ENCODE measurements at regions not wholly inside any gene's neighbourhood (a gene's known extent, or its start where the extent isn't known, plus 50 kb on each side); places are given as distances from the start of the nearest gene placed in this dataset.
A peak's percentile ranks its signal among the peaks of the same experiment; 100 is the strongest.

DNA sequence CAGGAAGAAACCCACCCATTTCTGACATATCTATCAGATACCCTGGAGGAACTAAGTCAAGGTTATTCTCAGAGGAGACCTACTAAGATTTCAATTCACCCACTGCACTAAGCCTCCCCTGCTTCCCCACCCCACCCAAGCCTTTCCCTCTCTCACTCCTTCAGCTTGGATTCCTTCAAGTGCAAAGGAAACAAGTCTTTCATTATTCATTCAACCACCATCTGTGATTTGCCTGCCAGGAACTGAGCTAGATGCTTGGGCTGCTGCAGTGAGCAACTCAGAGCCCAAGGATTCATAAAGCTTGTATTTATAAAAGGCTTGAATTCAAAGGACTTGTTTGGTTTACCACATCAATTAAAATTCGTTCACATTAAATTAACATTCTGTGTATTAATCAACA lies 161.3 kb downstream of the GXYLT1 start:
- no peak for DNase-seq (ENCODE audit: low read depth)

DNA sequence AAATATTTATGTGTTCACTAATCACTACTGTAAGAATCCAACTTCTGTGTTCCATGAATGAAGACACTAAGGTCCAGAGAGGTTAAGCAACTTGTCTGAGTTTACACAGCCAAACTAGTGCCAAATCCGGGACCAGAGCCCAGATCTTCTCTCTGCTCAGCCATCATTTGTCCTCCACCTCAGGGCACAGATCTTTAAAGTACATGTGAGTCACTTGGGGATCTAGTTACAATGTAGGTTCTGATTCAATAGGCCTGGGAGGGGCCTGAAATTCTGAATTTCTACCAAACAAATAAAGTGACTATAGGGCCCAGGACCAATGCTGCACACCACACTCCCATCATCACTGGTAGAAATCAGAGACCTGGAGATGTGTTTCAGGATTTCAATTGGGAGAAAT lies 162.9 kb downstream of the GXYLT1 start:
- DNase-seq (ENCODE audit: low read depth) = no peak

DNA sequence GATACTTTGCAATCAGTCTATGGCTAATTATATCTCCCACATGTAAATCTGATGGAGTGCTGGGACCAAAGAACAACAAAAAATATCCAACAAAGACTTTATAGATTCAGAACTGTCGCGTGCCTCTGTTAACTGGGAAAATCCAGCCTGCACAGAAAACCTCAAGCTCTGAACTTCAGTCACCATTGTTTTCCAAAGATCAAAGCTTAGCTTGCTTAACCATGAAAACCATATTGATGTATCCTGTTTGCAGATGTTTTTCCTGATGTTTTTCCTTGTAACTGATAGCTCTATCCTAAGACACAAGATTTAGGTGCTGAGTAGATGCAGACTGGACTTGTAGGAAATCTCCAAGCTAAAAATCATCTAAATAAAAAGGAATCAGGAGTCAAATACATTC lies 163.7 kb downstream of the GXYLT1 start:
- no peak for DNase-seq (ENCODE audit: low read depth)

DNA sequence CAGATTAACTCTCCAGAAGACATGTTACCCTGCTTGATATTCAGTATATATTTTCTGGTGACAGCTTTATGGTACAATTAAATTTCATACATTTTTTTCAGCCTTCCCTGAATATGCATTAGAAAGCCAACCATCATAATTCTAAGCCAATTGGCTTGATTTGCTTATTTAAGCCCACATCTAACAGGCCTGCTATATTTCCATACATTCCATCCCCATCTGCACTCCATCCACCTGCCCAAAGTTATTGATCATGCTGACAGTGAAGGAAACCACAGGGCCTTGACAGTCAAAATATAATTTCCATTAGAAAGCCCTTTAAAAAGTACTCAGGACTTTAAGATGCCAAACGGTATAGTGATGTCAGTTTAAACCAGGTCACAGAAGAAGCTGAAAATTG lies 164.3 kb downstream of the GXYLT1 start:
- DNase-seq (ENCODE audit: low read depth) = no peak

DNA sequence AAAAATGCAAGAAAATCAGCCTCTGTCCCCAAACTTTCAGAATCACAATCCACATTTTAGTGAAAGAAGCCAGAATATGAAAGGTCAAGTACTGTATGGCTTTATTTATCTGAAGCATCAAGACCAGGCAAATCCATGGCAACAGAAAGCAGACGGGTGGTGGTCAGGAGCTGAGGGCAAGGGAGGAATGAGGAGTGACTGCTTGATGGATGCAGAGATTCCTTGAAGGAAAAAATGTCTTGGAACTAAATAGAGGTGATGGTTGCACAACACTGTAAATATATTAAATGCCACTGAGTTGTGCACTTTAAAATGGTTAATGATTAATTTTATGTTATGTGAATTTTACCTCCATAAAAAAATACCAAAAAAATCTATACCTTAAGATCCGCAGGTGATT lies 165.1 kb downstream of the GXYLT1 start:
- DNase-seq (ENCODE audit: low read depth) = no peak

DNA sequence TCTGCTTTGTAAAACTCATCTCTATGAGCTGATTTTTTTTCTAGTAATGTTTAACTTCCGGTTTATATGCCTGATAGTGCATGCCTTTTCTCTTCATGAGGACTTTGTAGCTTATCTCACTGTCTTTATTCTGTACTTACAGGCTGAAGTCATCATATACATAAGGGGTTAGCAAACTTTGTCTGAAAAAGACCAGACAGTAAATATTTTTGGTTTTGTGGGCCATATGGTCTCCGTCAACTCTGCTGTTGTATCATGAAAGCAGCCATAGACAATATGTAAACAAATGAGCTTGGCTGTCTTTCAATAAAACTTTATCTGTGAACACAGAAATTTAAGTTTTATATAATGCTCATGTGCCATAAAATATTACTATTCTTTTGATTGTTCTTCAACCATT lies 172.1 kb downstream of the GXYLT1 start:
- DNase-seq (ENCODE audit: low read depth) = no peak

DNA sequence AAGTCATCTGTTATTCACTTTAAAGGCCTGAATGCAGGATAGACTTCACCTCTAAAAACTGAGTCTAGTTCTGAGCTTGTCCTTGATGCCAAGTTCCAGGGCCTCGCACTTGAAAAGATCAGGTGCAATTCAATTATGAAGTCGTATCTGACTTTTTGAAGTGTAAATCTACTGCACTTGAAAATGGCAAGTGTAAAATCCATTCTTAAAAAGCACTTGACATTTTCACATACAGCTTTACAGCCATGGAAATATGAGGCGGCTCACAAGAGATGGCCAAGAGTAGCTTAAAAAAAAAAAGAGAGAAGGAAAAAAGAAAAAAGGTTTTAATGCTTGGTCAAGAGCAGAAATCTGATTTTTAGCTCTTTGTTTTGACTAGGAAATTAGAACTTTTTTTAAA lies 172.5 kb downstream of the GXYLT1 start:
- DNase-seq (ENCODE audit: low read depth) = no peak

DNA sequence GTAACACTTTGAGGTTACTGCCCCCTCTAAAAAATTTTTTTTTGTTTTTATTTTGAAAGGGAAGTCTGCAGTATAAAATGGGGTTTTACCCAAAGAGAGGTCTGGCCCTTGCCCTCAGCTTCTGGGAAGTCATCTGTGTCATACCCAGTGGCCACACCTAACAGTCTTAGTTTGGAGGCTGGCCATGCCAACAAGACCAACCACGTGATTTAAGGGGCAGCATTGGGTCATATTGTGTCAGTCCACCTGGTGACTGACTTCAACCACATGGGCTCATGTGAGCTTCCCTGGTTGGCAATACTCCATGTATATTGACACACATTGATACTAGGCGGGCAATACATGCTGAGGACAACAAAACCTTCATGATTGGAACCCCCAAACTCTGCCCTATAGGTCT lies 173.9 kb downstream of the GXYLT1 start:
- DNase-seq (ENCODE audit: low read depth) = peak; percentile 12

DNA sequence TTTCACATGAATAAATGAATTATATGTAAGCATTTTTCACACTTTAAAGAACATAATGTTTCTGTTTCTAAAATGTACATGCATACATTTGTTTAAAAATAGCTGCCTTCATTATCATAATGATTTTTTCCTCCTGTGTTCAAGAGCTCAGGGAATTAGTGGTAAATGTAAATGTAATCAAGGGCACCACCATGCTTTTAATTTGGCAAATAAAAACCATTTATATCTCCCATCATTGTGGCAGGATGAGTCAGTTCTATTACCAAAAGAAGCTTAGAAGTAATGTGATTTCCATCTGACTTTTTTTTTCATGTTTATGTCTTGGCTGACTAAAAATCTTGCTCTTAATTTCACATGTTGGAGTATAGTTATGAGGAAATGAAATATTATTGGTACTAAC lies 176.1 kb downstream of the GXYLT1 start:
- DNase-seq (ENCODE audit: low read depth) = no peak

DNA sequence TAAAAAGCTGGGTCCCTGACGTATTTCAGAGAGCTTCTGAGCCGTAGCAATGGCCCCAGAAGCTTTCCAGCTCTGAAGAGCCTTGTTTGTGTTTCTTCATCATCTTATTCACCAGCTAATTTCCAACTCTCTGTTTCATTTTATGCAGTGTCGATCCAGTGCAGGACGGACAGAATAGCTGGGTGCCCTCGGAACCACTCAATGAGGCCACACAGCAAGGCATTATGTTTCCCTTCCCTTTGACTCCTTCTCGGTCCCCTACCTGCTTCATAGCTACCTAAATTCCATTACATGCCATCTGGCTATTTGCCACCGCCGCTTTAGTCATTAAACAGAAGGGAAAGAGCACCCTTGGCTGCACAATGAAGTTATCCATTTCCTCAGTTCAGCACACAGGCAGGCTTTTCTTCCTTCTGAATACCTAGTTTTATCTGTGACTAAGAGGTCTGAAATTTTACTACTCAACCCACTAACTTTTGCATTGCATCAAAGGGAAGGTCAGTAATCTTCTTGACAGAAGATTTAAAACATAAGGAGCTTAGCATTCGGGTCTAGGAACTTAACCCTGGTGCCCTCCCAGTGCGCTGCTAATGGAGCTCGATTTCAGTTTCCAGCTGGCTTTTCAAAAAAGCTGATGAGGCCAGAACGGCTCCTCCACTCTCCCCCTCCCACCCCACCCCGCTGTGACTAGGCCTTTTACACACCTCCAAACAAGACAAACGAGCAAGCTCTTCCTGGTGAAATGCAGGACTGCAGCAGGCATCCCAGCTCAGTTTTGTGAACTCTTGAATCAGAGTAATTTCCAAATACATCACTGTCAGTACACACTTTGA lies 176.8 kb downstream of the GXYLT1 start:
- DNase-seq (ENCODE audit: low read depth) = no peak

DNA sequence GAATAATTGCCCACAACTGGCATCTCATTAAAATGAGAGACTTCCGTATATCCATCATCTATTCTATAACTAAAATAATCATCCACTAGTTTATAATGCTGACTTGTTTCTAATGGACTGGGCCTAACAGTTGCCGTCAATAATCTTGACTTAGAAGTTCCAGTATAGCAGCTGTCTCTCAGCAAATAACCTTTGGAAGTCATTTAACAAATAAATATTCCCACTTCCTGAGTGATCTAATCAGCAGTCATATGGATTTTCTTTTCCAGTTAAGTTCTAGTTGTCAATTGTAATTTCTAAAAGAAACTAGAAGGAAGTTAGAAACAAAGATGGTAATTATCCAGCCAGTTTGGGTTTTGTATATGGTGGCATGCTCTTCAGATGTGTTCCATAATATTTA lies 177.8 kb downstream of the GXYLT1 start:
- no peak for DNase-seq (ENCODE audit: low read depth)

DNA sequence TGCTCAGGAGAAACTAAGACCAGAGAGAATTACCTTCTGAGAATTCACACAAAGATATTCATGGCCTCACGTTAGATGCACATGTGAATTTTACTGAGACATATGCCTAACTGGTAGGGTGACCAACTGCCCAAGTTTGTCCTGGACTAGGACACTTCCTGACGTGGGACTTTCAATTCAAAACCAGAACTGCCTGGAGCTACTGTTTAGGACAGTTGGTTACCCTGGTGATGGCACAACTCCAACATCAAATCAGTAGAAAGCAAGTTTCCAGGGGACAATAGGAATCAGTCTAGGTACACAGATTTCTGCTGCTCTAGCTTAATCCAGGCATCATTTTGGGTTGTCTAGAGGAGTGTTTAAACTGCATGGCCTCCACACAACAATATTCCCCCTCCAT lies 178.7 kb downstream of the GXYLT1 start:
- DNase-seq (ENCODE audit: low read depth) = no peak

DNA sequence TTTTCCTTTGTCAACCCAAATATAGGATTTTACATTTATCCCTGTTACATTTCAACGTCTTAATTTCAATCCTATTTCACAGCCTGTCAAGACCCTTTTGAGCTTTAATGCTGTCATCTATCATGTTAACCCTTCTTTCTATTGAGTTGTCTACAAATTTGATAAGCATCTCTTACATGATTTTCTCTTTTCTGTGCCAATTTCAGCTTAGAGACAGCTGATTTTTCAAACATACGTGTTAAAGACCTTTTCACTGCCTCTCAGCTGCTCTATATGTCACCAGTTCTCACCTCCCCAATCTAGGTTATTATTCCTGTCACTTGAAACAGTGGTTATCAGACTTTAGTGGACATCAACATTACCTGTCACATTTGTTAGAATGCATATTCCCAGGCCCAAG lies 181.3 kb downstream of the GXYLT1 start:
- DNase-seq (ENCODE audit: low read depth) = no peak

DNA sequence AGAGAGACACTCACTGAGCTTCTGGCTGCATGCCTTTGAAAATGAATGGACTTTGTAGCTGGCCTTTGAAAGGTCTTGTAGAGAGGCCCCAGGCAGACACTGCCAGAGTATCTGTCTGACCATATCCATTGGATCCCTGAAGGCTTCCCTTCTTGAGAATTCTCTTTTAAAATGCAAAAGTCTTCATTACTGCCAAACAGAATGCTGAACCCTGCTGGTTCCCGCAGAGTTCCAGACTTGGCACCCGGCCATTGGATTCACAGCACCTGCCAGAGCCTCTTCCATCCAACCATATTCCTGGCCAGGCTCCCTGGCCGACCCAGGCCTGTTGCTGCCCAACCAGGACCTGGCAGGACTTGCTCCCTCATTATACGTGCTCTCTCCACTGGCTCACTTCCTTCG lies 182.5 kb downstream of the GXYLT1 start:
- peak; percentile 28 for DNase-seq (ENCODE audit: low read depth)

DNA sequence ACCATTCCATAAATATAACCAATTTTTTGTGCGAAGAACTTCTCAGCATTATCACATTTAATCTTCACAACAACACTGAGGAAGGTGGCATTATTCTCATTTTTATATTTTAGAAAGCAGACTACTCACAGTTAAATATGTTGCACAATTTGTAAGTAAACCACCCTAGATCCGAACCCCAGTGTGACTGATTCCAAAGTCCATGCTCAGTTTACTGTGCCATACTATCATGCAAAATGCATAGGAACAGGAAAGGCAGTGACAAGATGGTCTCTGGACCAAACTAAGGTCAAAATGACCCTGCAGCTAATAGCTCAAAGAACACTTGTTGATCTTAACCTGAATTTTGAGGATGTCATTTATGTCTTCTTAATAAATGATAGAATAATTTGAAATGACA lies 185.4 kb downstream of the GXYLT1 start:
- DNase-seq (ENCODE audit: low read depth) = no peak

DNA sequence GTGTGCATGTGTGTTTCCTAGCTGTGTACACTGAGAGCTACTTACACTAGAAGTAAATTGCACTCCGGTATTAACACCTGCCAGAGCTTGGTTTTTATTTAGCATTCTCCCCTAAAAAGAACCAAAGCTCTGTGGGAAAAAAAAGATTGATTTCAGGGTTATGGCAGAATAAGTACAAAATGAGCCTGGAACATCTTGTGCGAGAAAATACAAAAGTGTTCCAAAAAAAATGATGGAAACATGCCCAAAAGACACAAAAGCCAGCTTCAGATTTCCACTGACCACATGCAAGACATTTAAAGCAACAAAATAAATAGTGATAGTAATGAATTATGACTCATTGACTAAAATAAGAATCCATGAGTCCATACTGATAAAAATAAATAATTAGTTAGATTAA lies 188.3 kb downstream of the GXYLT1 start:
- peak; percentile 9 for DNase-seq (ENCODE audit: low read depth)

DNA sequence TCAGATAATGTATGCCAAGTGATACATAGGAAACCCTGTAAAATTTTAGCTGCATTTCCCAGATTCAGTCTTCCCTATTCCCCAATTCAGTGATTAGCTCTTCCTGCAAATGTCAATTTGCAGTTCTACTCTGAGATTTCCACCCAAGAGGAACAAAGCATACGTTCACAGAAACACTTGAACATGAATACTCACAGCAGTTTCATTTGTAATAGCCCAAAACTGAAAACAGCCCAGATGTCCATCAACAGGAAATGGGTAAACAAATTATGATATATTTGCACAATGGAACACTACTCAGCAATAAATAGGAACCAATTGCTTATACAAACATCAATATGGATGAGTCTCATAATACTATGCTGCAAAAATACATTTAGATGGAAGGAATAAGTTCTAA lies 194.2 kb downstream of the GXYLT1 start:
- no peak for DNase-seq (ENCODE audit: low read depth)

DNA sequence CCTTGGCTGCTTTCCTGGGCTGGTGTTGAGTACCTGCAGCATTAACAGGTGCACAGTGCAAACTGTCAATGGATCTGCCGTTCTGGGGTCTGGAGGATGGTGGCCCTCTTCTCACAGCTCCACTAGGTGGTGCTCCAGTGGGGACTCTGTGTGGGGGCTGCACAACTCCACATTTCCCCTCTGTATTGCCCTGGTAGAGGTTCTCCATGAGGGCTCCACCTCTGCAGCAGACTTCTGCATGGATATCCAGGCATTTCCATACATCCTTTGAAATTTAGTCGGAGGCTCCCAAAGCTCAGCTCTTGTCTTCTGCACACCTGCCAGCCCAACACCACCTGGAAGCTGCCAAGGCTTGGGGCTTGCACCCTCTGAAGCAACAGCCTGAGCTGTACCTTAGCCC lies 198.6 kb downstream of the GXYLT1 start:
- no peak for DNase-seq (ENCODE audit: low read depth)

DNA sequence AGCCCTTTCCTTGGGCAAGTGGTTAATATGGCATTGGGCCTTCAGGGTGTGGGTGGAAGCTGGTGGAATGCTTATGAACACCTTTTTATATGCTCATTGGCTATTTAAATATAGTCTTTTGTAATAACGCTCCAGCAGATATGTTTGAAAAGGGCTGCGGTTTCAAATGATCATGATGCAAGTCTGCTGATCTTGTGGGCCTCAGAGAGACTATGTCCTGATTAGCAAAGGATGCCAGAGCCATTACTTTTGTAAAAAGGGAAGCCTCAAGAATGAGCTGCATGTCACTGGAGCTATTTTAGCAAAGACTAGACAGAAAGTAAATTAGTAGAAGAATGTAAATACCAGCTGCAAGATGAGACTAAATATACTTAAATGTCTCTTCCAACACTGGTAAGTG lies 200.5 kb downstream of the GXYLT1 start:
- DNase-seq (ENCODE audit: low read depth) = peak; percentile 33

DNA sequence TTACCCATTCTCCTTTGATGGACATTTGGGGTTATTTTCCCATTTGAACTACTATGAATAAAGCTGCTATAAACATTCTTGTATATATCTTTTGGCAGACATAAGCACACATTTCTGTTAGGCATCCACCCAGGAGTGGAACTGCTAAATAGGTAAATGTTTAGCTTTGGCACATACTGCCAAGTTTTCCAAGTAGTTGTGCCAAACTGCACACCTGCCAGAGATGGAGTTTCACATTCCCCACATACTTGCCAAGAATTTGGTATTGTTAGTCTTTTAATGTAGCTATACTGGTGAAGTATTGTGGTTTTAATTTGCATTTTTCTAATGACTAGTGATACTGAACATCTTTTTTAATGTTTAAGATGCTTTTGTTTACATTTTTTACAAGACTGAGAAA lies 201.0 kb downstream of the GXYLT1 start:
- no peak for DNase-seq (ENCODE audit: low read depth)

DNA sequence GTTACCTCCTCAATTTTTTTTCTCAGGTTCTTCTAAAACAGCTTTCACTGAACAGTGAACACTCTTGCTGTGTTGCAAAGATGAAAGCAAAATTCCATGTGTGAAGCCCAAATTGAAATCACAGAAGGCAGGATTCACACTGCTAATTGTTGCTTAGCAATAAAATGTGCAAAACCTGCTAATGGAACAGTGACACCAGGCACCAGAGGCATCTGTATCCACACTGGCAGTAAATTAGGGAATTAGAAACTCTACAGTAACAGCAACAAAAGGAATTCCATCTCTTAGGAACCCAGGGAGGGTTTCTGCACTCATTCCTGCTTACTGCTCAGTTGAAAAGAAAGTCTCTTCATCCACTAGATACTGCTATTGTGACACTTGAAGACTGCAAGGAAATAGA lies 202.3 kb downstream of the GXYLT1 start:
- no peak for DNase-seq (ENCODE audit: low read depth)

DNA sequence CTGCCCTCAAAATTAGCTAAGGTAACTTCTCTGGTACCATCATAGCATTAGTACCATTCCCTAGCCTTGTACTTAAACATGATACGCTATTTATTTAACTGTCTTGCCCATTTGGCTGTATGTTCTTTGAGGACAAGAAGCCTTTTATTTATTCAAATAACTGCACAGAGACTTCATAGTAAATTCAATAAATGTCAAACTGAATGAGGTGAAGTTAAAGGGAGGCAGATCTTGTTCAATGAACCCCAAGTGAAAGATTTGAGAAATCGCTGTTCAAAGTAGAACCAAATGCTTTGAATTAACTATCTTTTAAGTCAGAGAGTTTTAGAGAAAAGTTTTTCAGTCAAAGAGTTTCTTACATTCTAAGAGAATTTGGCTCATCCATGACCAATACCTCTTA lies 203.6 kb downstream of the GXYLT1 start:
- DNase-seq (ENCODE audit: low read depth) = no peak

DNA sequence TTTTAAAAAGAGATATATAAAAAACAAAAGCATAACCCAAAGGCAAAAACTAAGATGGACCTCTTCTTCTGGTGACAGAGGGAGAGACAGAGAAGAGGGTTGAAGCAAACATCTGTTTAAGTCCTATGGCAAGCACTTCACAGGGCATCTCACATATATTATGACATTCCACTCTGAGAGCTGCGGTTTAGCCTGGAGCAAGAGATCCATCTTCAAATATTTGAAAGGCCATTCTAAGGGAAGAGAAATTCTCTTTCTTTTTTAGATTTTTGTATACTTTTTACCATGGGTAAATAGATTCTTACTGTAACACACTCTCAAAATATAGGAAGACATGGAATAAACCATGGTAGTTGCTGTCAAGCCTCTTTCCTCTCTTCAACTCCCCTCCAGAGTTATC lies 204.1 kb downstream of the GXYLT1 start:
- DNase-seq (ENCODE audit: low read depth) = no peak

DNA sequence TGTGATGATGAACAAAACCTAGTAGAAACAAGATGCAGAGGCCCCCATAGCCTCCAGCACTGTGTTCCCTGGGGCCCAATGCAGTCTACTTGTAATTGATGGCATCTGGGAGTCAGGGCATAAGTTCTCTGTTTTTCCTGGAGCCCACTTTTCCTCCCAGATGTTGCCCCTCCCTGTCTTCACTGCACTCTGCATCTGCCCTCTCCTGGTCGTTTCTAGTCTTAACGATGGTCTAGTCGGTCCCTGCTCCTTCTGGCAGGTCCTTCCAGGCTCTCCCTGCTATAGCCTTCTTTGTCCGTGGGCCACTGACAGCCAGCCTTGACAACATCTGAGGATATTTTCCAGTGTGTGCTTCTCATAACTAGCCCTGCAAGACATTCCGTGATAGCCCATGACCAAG lies 208.3 kb downstream of the GXYLT1 start:
- no peak for DNase-seq (ENCODE audit: low read depth)
